ENCODE measurements at regions not wholly inside any gene's neighbourhood (a gene's known extent, or its start where the extent isn't known, plus 50 kb on each side); places are given as distances from the start of the nearest gene placed in this dataset.

- TF ChIP-seq CTCF (IDR thresholded peaks at IDR 0.05), result no peak
- no peak for TF ChIP-seq POLR2A (IDR thresholded peaks at IDR 0.05)
These were observed 218.8 kb downstream of the TOMM20 start for GRCh38 chr1:234909851-234910250.
